RPMI7951 (cell line): ENCODE measurements at regions not wholly inside any gene's neighbourhood (a gene's known extent, or its start where the extent isn't known, plus 50 kb on each side); places are given as distances from the start of the nearest gene placed in this dataset.
"Not testable (repeated sequence)": the region's sequence is repeated elsewhere in the genome, so short reads cannot be mapped to it uniquely, and the experiment has no call there.

Experiments used
- DNase-seq: peaks from one replicate; pipeline ENCODE4 v3.0.0-alpha.2; 2012; ENCODE audit warnings: low read depth

DNA sequence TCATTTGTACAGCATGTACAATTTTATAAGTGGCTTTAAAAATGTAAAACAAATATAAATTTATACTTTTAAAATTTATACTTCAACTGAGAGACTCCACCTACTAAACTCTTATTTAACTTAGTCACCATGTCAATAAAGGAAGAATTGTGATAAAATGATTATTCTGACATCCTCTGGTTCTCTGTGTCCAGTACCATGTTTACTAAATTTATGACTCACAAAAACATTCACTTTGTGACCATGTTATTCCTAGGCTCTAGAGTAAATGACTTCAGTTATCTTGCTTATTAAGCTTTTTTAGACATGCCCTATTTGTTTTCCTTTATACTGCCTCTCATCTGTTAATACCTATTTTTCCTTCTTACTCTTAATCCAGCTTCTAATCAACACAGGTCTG is 959.6 kb upstream of the SLC39A10 start:
- DNase-seq, result no peak

DNA sequence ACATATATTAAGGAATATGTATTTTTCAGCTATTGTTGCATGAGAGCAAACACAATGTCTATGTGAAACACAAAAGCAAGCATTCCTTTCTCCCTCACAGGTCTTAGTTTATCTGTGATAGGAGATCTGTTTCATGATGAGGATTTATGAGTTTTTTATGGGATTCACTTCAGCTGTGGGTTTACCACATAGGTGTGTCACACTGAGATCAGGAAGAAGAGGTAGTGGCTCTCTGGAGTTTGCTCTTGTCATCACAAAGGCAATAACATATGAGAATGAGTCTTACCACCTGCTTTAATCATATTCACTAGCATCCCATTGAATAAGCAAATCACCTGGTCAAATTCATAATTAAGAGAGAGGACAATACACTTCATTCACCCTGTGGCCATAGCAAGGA is 960.3 kb upstream of the SLC39A10 start:
- DNase-seq, result no peak

DNA sequence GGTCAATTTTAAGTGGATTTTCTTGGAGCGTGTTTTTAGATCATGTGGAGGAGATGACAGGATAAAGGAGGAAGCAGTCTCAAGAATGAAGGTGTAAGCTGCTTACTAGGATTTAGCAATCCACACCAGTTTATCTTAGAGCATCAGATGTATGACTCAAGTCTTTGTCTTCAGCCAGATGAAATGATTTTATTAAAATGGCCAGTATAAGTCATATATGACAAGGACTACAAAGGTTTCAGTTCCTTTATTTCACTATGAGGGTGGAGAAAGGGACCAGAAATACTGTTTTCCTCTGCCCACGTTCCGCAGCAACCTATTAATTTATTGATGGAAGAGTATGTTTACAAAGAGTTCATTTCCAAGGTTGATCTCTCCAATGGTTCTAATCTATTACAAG is 970.5 kb upstream of the SLC39A10 start:
- no peak for DNase-seq

DNA sequence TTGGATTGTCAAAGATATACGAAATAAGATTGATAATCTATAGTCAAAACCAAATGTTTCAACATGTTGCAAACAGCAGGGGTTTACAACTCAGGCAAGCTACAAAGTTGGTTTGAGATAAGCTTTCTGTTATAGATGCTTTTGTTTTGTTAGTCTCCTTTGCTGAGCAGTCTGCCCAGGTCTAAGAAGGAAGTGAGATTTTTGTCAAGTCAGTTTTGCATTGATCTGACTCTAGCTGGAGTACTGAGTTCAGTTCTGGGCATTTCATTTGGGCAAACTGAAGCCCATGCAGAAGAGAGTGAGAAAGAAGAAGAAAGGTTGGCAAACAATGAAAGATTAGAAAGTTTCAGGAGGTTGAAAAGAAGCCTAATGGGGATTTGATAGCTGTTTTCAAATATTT is 983.0 kb upstream of the SLC39A10 start:
- no peak for DNase-seq

DNA sequence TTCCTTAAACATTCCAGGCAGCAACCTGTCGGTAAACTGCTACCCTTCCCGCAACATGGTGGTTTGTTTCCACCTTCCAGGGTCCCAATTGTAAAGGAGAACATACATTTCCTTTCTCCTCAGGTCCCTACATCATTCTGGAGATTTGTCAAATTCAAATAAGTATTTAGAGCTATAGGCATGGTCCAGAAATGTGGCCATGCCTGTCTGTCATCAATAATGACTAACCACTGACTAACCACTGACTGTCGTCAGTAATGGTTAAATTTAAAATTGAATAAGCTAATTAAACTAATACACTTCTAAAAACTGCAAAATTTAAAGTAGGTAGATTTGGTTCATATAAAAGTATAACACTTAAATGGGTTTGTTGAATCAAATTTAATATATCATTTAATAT is 984.0 kb upstream of the SLC39A10 start:
- no peak for DNase-seq

DNA sequence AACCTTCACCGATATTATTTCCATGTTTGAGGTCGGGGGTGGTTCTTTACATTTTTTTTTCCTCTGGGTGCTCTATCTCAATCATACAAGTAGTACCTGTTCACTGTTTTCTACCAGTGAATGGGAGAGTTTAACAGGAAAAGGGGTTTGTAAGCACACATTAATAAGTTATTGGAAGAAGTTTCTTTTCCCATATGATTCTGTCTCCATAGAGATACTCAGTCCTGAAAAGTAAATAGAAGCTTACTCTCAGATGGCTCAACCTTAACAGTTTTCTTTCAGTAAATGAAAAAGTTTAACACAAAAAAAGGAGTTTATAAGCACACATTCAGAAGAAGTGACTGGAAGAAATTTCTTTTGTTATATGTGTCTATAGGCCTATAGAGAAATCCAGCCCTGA is 995.6 kb upstream of the SLC39A10 start:
- no peak for DNase-seq

DNA sequence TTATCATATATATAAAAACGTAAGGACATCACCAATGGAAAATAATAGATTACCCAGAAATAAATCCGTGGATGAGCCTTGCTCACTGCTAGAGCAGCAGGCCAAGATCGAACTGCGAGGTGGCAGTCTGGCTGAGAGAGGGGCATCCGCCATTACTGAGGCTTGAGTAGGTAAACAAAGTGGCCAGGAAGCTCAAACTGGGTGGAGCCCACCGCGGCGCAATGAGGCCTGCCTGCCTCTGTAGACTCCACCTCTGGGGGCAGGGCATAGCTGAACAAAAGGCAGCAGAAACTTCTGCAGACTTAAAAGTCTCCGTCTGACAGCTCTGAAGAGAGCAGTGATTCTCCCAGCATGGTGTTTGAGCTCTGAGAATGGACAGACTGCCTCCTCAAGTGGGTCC is 1018.0 kb upstream of the SLC39A10 start:
- DNase-seq, result not testable (repeated sequence)

DNA sequence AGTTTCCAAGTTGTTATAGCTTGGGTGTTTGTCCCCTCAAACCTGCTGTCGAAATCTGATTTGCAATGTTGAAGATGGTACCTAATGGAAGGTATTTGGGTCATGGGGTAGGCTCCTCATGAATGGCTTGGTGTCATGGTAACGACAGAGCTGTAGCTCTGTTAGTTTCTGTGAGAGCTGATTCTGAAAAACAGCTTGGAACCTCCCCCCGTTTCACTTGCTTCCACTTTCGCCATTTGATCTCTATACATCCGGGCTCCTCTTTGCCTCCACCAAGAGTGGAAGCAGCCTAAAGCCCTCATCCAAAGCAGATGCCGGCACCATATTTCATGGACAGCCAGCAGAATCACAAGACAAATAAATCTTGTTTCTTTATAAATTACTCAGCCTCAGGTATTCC is 1035.1 kb upstream of the SLC39A10 start:
- DNase-seq, result no peak

DNA sequence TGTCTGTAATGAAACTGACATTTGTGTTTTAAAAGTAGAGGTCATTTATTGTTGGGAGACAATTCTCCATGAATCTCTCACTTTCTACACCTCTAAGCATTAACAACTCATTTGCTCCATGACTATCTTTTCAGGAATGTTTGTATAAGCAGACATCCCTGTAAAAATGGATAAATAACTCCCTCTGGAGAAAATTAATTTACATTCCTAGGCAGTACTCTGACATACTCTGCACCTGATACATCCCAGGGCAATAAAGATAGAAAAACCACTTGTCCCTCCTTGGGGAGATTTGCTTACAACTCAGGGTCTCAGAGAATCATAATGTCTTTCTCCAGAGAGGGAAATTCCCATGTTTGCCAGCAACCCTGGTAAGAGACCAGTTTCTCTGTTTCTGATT is 1037.7 kb upstream of the SLC39A10 start:
- DNase-seq, result no peak

DNA sequence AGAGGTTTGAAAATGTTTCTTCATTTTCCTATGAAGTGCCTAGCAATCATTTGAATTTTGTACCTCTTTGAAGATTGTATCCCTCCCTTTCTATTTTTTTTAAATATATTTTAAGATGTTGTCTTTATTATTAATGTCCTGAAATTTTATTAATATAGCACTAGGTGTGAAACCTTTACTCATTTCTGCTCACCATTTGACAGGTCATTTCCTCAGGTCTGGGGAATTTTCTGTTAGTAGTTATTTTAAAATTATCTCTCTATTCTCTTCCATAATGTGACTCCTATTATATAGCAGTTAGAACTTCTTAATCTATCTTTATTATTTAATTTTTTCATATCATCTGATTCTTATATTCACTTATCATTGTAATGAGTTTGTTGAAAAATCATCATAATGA is 1038.6 kb upstream of the SLC39A10 start:
- DNase-seq, result no peak

DNA sequence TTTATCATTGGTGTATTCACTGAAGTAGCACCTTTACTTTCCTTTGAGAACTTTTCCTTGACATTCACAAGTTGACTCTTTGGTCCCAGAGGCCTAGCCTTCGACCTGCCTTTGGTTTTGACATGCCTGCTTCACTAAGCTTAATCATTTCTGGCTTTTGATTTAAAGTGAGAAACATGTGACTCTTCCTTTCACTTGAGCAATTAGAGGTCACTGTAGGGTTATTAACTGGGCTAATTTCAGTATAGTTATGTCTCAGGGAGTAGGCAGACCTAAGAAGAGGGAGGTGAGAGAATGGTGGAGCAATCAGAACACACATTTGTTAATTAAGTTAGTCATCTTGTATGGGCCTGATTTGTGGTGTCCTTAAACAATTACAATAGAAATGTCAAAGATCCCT is 1040.7 kb upstream of the SLC39A10 start:
- no peak for DNase-seq

DNA sequence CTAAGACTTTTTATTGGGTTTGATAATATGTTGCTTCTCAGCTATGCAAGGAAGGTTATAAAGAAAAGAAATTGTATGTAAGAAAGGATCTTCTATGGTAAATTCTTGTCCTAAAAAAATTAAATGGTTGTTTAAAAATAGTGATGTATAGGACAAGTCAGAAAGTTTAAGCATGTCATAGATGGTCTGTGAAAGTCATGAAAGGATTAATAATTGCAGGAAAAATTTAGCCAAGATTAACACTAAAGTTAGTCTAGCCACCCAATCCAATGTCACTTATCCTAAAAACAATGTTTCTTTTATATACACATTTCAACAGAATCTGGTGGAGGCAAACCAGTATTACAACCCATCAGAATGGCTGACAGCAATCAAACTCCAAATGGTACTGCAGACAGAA is 1046.7 kb upstream of the SLC39A10 start:
- DNase-seq, result no peak

DNA sequence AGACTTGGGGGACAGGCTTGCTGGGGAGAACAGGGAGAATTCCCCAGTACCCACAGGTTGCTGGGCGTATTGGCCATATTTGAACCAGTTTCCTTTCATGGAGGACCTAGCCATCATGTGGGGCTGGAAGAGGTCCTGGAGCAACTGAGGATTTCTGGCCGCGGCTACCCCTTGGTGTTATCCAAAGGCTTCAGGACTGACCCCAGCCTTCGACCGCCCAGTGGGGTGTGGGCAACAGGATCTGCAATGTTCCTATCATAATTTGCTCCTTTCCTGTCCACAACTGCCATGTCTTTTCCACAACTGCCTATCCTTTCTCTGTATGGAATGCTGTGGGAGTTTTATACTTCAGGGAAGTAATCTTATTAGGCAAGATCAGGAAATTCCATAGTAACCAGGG is 1053.6 kb upstream of the SLC39A10 start:
- no peak for DNase-seq

DNA sequence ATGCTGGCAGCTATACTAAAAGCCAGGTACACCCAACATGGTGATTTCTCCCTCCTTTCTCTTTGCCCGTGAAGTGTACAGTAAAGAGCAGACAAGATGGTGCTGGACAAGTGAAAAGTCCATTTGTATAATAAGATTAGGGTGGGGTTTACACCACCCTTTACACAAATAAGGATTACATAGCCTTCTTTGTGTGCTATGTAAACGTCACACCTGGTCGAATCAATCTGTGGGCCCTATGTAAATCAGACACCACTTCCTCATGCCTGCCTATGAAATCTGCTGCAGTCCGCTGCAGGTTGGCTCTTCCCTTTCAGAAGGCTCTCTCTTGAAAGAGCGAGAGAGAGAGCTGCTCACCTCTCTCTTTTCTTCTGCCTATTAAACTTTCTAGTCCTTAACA is 1054.3 kb upstream of the SLC39A10 start:
- no peak for DNase-seq

DNA sequence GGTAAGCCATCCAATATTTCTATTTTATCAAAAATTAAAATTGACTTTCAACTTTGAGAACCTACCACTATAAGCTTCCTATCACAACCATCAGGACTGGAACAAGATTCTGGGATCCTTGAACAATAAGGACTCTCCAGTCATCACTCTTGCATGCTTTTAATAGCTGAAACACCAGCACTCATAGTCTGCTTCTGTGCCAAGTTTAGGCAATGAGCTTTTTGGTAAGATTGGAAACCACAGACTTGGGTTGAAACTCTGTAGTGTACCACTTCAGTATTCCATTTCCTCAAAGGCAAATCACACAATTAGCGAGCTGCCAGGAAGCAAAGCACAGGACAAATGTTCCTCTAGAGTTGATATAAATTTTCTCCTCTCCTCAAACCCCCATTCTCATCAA is 1065.8 kb upstream of the SLC39A10 start:
- no peak for DNase-seq

DNA sequence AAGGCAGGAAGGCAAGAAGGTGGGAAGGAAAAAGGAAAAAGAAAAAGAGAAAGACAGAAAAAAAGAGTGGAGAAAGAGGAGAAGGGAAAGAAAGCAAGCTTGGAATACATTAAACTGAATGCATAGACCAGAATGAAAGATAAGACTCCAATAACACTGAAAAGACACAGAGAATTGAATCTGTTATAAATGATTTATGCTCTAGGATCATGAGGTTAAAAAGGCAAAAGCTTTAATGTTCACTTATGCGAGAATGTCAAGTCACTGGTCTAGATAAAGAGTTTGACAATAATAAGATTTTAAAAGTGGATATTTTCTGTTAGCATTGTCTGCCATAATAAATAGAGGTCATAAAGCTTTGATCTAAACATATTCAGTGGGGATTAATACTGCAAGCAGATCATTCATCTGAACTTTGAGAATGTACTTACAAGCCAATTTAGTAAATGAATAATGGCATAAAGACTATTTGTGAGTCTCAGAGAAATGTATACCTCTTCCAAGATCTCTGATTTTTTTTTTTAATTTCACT is 1069.2 kb upstream of the SLC39A10 start:
- DNase-seq, result no peak

DNA sequence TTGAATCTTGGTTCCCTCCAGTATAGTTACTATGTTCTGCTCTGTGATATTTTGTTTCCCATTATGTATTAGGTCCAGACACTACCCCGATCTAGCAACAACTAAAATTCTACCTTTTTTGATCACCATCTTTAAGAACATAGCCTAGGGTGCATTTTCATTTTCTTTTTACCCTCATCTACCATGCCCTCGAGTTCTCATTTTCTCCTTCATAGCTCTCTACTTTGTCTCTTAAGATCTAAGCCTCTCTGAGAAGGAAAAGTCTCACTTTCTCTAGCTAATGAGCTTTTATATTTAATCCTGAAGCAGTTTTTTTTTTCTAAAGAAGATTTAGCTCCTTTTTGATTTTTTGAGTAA is 1089.4 kb upstream of the SLC39A10 start:
- no peak for DNase-seq

DNA sequence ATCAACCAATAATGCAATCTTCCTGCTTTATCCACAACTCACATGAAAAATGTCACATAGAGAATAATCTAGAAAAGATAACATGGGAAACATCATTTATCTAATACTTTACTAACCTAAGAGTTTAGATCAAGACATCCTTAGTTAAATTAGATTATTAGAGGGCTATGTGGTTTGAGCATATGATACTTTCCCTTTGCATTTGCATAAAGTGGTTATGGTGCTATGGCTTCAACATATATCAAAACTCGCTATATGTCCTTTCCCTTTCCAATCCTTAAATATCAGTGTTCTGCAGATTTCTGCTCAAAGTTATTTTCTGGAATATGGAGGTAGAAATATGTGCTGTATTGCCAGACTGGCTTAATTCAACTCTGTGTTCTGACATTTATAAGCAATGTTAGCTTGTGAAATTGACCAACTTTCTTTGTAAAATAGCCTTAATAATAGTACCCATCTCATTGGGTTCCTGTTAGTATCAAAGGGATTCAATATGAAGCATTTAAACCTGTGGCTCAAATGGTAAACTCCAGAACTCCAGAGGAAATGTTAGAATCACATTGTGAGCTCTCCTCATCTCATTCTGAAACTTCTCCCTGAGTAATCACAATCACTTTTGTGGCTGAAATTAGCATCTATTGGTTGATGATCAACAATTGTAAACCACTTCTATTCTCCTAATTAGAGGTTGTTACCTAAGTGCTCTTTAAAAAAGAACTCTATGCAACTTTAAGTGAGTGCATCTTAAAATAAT is 1089.9 kb upstream of the SLC39A10 start:
- no peak for DNase-seq

DNA sequence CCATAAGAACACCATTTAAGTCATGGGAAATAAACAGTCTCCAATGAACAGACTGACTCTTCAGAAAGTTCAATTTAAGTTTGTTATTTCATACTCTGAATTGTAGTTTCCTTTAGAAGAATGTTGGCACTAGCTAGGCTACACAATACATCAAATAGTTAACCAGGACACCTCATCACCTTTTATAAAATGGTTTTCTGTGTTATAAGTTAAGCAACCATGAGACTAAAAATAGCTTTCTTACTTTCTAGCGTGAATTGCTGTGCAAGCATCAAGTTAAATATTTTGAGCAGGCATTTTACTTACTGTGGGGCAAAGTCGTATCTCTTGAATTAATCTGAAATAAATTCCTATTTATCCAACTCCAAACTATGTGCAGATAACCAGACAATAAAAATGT is 1092.6 kb upstream of the SLC39A10 start:
- DNase-seq, result no peak

DNA sequence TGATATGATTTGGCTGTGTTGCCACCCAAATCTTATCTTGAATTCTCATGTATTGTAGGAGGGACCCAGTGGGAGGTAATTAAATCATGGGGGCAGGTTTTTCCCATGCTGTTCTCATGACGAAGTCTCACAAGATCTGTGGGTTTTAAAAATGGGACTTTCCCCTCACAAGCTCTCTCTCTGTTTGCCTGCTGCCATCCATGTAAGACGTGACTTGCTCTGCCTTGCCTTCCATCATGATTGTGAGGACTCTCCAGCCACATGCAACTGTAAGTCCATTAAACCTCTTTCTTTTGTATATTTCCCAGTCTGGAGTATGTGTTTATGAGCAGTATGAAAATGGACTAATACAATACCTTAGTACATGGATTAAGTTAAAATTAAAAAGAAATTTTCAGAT is 1094.7 kb upstream of the SLC39A10 start:
- DNase-seq, result no peak

DNA sequence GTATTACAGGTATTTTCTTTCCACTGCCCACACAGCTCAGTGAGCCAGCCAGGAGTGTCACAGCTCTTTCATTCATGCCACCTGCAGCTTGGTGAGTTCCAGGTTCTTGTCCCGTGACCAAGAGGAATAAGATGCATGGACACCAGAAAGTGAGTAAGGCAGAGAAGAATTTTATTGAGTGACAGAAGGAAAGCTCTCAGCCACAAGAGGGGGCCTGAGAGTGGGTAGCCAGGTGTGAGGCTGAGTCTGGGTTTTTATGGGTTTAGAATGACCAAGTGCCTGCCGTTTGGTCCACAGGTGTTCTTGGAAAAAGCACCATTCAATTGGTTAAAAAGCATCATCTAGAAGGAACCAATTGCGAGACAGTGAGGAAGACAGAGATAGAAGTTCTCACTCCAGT is 1097.1 kb upstream of the SLC39A10 start:
- DNase-seq, result no peak

DNA sequence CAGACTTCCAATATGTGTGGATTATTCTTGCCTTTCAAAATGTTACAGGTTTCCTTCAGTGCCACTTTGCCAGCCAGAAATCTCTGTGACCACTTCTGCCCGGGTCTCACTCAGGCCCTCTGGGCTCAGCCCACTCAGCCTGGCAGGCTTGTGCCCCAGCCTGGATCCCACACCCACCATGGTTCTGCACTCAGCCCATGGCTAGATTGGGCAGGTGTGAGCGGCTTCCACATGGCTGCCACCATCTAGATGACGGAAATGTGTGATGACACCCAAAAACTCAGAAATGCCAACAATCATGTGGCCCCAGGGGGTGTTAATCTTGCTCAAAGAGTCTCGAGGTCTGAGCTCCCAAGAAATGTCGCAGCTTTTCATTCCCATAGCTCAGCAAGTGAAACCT is 1097.5 kb upstream of the SLC39A10 start:
- no peak for DNase-seq

DNA sequence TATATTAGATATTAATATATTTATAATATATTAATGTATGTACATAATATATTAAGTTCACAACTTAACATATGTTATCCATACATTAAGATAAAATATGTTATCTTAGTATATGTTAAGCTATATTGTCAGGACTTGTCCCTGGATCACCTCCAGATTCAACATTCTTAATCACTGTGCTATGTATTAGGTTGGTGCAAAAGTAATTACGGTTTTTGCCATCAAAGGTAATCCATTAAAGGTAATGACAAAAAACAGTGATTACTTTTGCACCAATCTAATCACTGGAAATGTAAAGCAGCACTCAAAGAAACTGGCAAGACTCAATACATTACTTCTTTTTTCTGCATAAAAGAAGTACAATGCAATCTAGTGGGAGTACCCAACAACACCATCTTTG is 1099.0 kb upstream of the SLC39A10 start:
- DNase-seq, result no peak

DNA sequence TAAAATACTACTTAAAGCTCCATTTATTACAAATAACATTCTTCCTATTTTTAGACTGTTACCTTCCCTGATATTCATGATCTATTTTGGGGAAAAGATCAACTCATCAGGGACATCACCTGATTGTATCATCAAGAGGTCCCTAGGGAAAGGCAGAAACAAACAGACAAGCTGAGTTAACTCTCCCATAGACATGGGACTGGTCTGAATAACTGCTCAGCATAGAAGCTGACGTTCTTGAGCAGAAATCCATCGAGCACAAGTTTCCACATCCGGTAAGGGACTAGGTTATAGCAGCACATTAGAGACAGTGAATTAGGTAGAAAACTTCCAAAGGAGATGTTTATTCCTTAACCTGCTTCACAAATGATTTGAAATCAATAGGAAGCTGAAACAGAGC is 1100.4 kb upstream of the SLC39A10 start:
- DNase-seq, result no peak
